ENCODE measurements at regions not wholly inside any gene's neighbourhood (a gene's known extent, or its start where the extent isn't known, plus 50 kb on each side); places are given as distances from the start of the nearest gene placed in this dataset.

DNA sequence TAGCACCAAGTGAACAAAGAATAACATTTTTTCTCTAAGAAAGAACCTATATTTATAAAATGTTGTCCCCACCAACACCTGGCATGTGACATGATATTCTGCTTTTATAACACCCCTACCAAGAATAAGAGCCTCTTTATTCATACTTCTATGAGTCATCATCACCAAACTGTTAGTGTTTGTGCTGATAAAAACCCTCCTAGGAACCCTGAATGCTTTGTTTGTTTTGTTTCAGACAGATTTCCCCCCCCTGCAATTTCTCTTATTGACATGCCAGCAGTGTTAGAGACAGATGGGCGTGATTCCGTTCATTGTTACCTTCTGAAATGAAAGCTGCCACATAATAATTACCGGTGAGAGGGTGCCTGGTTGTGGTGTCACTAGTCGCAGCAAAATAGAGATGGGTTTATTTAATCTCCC lies 651.1 kb downstream of the SORCS1 start:
- TF ChIP-seq, protein P1, sequence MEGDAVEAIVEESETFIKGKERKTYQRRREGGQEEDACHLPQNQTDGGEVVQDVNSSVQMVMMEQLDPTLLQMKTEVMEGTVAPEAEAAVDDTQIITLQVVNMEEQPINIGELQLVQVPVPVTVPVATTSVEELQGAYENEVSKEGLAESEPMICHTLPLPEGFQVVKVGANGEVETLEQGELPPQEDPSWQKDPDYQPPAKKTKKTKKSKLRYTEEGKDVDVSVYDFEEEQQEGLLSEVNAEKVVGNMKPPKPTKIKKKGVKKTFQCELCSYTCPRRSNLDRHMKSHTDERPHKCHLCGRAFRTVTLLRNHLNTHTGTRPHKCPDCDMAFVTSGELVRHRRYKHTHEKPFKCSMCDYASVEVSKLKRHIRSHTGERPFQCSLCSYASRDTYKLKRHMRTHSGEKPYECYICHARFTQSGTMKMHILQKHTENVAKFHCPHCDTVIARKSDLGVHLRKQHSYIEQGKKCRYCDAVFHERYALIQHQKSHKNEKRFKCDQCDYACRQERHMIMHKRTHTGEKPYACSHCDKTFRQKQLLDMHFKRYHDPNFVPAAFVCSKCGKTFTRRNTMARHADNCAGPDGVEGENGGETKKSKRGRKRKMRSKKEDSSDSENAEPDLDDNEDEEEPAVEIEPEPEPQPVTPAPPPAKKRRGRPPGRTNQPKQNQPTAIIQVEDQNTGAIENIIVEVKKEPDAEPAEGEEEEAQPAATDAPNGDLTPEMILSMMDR (IDR thresholded peaks at IDR 0.05; ENCODE audit: low read depth, low read length), result no peak
- no peak for TF ChIP-seq EZH2phosphoT487 (IDR thresholded peaks at IDR 0.05; ENCODE audit: low read depth)

All from OCI-LY3 (cell line).